A549 (cell line): ENCODE measurements at regions not wholly inside any gene's neighbourhood (a gene's known extent, or its start where the extent isn't known, plus 50 kb on each side); places are given as distances from the start of the nearest gene placed in this dataset.

Experiments used
- ATAC-seq, 2 experiments: fragments of 200-7000 bp in 1 of 2; fragments of >200 bp in 1 of 2; cut with Nextera tagmentation in 1 of 2; cut with Tn5 transposase in 1 of 2; 3 replicates each; pipeline versions ENCODE4 v1.8.0 to v1.9.1; 2018 to 2020; ENCODE audit warnings: mild to moderate bottlenecking in 1 of 2, moderate library complexity in 1 of 2
- CTCF ChIA-PET: fragments of 300-600 bp; sonication (Branson Sonifier 250); formaldehyde crosslinking; extraction: SDS; loops from one replicate; lab custom pipeline; 2021; ENCODE audit warnings: antibody characterized with exemption, inconsistent platforms; lab: Yijun Ruan, JAX
- POLR2A ChIA-PET: fragments of 350-600 bp; formaldehyde crosslinking; extraction: SDS; loops from one replicate; lab custom pipeline; 2021; ENCODE audit warnings: antibody characterized with exemption, inconsistent platforms; lab: Yijun Ruan, JAX
- DNase-seq, 2 experiments: peaks; one replicate each; pipeline versions ENCODE4 v3.0.0 to v3.0.0-alpha.2; 2011 to 2016; ENCODE audit warnings: low read depth in 1 of 2, low spot score in 1 of 2
- FAIRE-seq: peaks from 2 replicates; lab custom pipeline; 2011; peaks lifted over from hg19 to GRCh38; lab: Jason Lieb, UNC
- H3K27ac ChIP-seq, 2 experiments: fragments of >200 bp; sonication (Bioruptor Twin); formaldehyde crosslinking; 3 replicates each; pipeline ENCODE4 v1.5.1; 2016 to 2017
- H3K4me1 ChIP-seq: fragments of >200 bp; sonication (Bioruptor Twin); formaldehyde crosslinking; 3 replicates; pipeline ENCODE4 v1.6.1; 2016
- H3K4me2 ChIP-seq: fragments of >200 bp; sonication (Bioruptor Twin); formaldehyde crosslinking; 3 replicates; pipeline ENCODE4 v1.6.1; 2016
- H3K4me3 ChIP-seq: fragments of >200 bp; sonication (Bioruptor Twin); formaldehyde crosslinking; 3 replicates; pipeline ENCODE4 v1.5.1; 2016
- H3K9me3 ChIP-seq: fragments of >200 bp; sonication (Bioruptor Twin); formaldehyde crosslinking; 3 replicates; pipeline ENCODE4 v1.6.1; 2016
- BCL3 ChIP-seq: fragments of >200 bp; sonication (Bioruptor Twin); formaldehyde crosslinking; IDR thresholded peaks from 3 replicates; pipeline ENCODE4 v1.6.1; 2016
- CBX2 ChIP-seq: fragments of 200-600 bp; sonication (generic); IDR thresholded peaks from 2 replicates; pipeline ENCODE4 v1.6.1; 2016; ENCODE audit warnings: low read depth, mild to moderate bottlenecking, borderline replicate concordance
- CHD4 ChIP-seq: fragments of 200-600 bp; sonication (generic); IDR thresholded peaks from 2 replicates; pipeline ENCODE4 v1.6.1; 2016; ENCODE audit warnings: antibody characterized with exemption, mild to moderate bottlenecking, borderline replicate concordance
- E2F6 ChIP-seq: IDR thresholded peaks from 2 replicates; pipeline ENCODE4 v1.6.1; 2012; ENCODE audit warnings: low read depth, borderline replicate concordance
- EHMT2 ChIP-seq: fragments of 200-600 bp; sonication (generic); IDR thresholded peaks from 2 replicates; pipeline ENCODE4 v1.6.1; 2016; ENCODE audit warnings: antibody characterized with exemption, low read depth, mild to moderate bottlenecking, moderate library complexity
- ELK1 ChIP-seq: fragments of 150-350 bp; IDR thresholded peaks from 2 replicates; pipeline ENCODE4 v1.6.1; 2014; ENCODE audit warnings: low read depth, mild to moderate bottlenecking, low read length
- EP300 ChIP-seq, 2 experiments: fragments of >200 bp; sonication (Bioruptor Twin); formaldehyde crosslinking; IDR thresholded peaks; 2 replicates in 1 of 2; 3 replicates in 1 of 2; pipeline ENCODE4 v1.6.1; 2016 to 2017
- FOSB ChIP-seq: fragments of 250-450 bp; sonication (Bioruptor Pico); IDR thresholded peaks from 2 replicates; pipeline ENCODE4 v1.5.0; 2020; ENCODE audit warnings: mild to moderate bottlenecking, moderate library complexity
- FOXS1 ChIP-seq: fragments of 250-450 bp; sonication (Bioruptor Pico); IDR thresholded peaks from 2 replicates; pipeline ENCODE4 v1.5.0; 2020; ENCODE audit warnings: mild to moderate bottlenecking, moderate library complexity
- GATA3 ChIP-seq: IDR thresholded peaks from 2 replicates; pipeline ENCODE4 v1.6.1; 2012; ENCODE audit warnings: borderline replicate concordance
- HDAC2 ChIP-seq: fragments of 200-600 bp; sonication (generic); IDR thresholded peaks from 2 replicates; pipeline ENCODE4 v1.6.1; 2016
- HEYL ChIP-seq: fragments of 250-450 bp; sonication (Bioruptor Pico); IDR thresholded peaks from 2 replicates; pipeline ENCODE4 v1.8.0; 2021; ENCODE audit warnings: mild to moderate bottlenecking, moderate library complexity
- HOXB13 ChIP-seq: fragments of 250-450 bp; sonication (Bioruptor Pico); IDR thresholded peaks from 2 replicates; pipeline ENCODE4 v1.5.0; 2020; ENCODE audit warnings: low read depth, mild to moderate bottlenecking, moderate library complexity
- HOXB5 ChIP-seq: fragments of 250-450 bp; sonication (Bioruptor Pico); IDR thresholded peaks from 2 replicates; pipeline ENCODE4 v1.5.0; 2020; ENCODE audit warnings: mild to moderate bottlenecking, moderate library complexity
- KDM5A ChIP-seq: fragments of 200-600 bp; sonication (generic); IDR thresholded peaks from 2 replicates; pipeline ENCODE4 v1.6.1; 2016; ENCODE audit warnings: antibody characterized with exemption, mild to moderate bottlenecking
- MAFK ChIP-seq: fragments of 450-650 bp; IDR thresholded peaks from 2 replicates; pipeline ENCODE4 v1.6.1; 2014; ENCODE audit not compliant: partially characterized antibody
- NFE2L2 ChIP-seq: fragments of 150-350 bp; conservative IDR thresholded peaks from 2 replicates; pipeline ENCODE4 v1.6.1; 2014; ENCODE audit warnings: low read length
- NPAS2 ChIP-seq: fragments of 250-450 bp; sonication (Bioruptor Pico); IDR thresholded peaks from 2 replicates; pipeline ENCODE4 v1.8.0; 2022; ENCODE audit warnings: mild to moderate bottlenecking, moderate library complexity, borderline replicate concordance
- NR3C1 ChIP-seq: fragments of >200 bp; sonication (Bioruptor Twin); formaldehyde crosslinking; IDR thresholded peaks from 3 replicates; pipeline ENCODE4 v1.6.1; 2017
- PBX3 ChIP-seq: IDR thresholded peaks from 2 replicates; pipeline ENCODE4 v1.6.1; 2012
- PHF8 ChIP-seq: fragments of 200-600 bp; sonication (generic); IDR thresholded peaks from 2 replicates; pipeline ENCODE4 v1.6.1; 2016; ENCODE audit warnings: low read depth, mild to moderate bottlenecking, antibody characterized with exemption, moderate library complexity, borderline replicate concordance
- REST ChIP-seq: fragments of 200-600 bp; sonication (generic); IDR thresholded peaks from 2 replicates; pipeline ENCODE4 v1.6.1; 2016; ENCODE audit warnings: antibody characterized with exemption, mild to moderate bottlenecking, moderate library complexity
- RFX5 ChIP-seq: fragments of 450-650 bp; IDR thresholded peaks from 2 replicates; pipeline ENCODE4 v1.7.1; 2014; ENCODE audit warnings: antibody characterized with exemption, mild to moderate bottlenecking, moderate library complexity
- RNF2 ChIP-seq: fragments of 200-600 bp; sonication (generic); IDR thresholded peaks from 2 replicates; pipeline ENCODE4 v1.6.1; 2016; ENCODE audit warnings: low read depth, mild to moderate bottlenecking, antibody characterized with exemption, moderate library complexity, borderline replicate concordance
- SMC3 ChIP-seq: fragments of >200 bp; sonication (Bioruptor Twin); formaldehyde crosslinking; IDR thresholded peaks from 3 replicates; pipeline ENCODE4 v1.6.1; 2018; ENCODE audit warnings: inconsistent platforms
- ZC3H11A ChIP-seq: fragments of 450-650 bp; IDR thresholded peaks from 2 replicates; pipeline ENCODE4 v1.6.1; 2014; ENCODE audit warnings: antibody characterized with exemption, mild to moderate bottlenecking
- ZFP36 ChIP-seq: fragments of 450-650 bp; IDR thresholded peaks from 2 replicates; pipeline ENCODE4 v1.6.1; 2014; ENCODE audit warnings: borderline replicate concordance; ENCODE audit not compliant: partially characterized antibody
- ZNF302 ChIP-seq: fragments of 250-450 bp; sonication (Bioruptor Pico); IDR thresholded peaks from 2 replicates; pipeline ENCODE4 v1.9.0; 2021; ENCODE audit warnings: inconsistent platforms, mild to moderate bottlenecking, moderate library complexity
- ZSCAN20 ChIP-seq: fragments of 250-450 bp; sonication (Bioruptor Pico); IDR thresholded peaks from 2 replicates; pipeline ENCODE4 v1.8.0; 2022; ENCODE audit warnings: mild to moderate bottlenecking, moderate library complexity
- WGBS: methylation state at CpG from one replicate; pipeline ENCODE4 v1.1.6; 2017; ENCODE audit errors: missing lambda C conversion rate; 5-methylcytosine and 5-hydroxymethylcytosine counted together

GRCh38 chr17:14664511-14664910 lies 363.6 kb downstream of the HS3ST3B1 start:
- DNase-seq = no peak
- WGBS = 73% methylated on average over 4 of the region's 4 CpGs
- POLR2A ChIA-PET = no interaction called here
- Histone ChIP-seq H3K9me3 (no peaks in the 10 kb centered on the region), H3K4me2 (no peak overlapping the region), H3K27ac (no peak overlapping the region), H3K4me3 (no peak overlapping the region), H3K4me1 (peaks cover 12% of the 10 kb centered on the region; the same call in 2 of the 3 replicates)
- CTCF ChIA-PET = interaction anchor here (0.5 kb wide), 1 partner anchor 397 kb away, joined by 3 read pairs; no protein-coding TSS in a partner anchor
- FAIRE-seq = no peak
- no peak for TF ChIP-seq RNF2
- TF ChIP-seq EP300 (IDR thresholded peaks at IDR 0.05) = no peak
- TF ChIP-seq ELK1 = no peak
- no peak for TF ChIP-seq HOXB13 (CRISPR knock-in tag)
- no peak for TF ChIP-seq SMC3
- no peak for ATAC-seq

DNA sequence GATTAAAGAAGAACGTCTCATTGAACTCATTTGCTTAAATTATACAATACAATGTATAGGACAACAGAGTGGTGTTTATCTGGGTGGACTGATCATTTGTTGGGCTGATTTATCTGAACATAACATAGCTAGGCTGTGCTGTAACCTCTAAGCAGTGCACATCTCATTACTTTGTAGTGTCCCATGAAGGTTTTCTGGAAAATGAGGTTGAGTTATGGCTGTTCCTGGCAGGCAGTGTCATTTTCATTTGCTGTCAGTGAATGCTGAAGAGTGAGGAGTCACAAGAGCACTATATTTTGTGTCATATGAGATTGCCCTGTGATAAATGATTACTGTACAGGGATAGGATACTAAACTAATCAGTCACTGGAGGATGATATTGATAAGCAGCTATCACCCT lies 340.2 kb downstream of the HS3ST3B1 start:
- POLR2A ChIA-PET = no interaction called here
- H3K27ac ChIP-seq = no peak overlapping the region
- TF ChIP-seq CHD4 (no peak), BCL3 (no peak), FOSB (CRISPR knock-in tag) (no peak), HEYL (CRISPR knock-in tag) (no peak), ZC3H11A (no peak), REST (no peak), PHF8 (no peak), KDM5A (no peak), ZFP36 (no peak), EHMT2 (no peak), CBX2 (no peak), RNF2 (no peak)
- TF ChIP-seq, all 56 proteins: peak for 0
- no peak overlapping the region for H3K4me2 ChIP-seq
- ATAC-seq (no peak), DNase-seq (no peak), FAIRE-seq (no peak)
- no peaks in the 10 kb centered on the region for H3K4me1 ChIP-seq
- no peaks in the 10 kb centered on the region for H3K9me3 ChIP-seq
- CTCF ChIA-PET = no interaction called here
- no peak overlapping the region for H3K4me3 ChIP-seq
- WGBS = 13% methylated on average over 1 of the region's 1 CpG

- ChIA-PET CTCF (interaction anchor here (1.0 kb wide), 1 partner anchor 289 kb away, joined by 3 read pairs; no protein-coding TSS in a partner anchor), POLR2A (no interaction called here)
- H3K27ac ChIP-seq = no peak overlapping the region
- 50% methylated on average over 1 of the region's 1 CpG for WGBS
- no peaks in the 10 kb centered on the region for H3K4me1 ChIP-seq
- no peak overlapping the region for H3K4me2 ChIP-seq
- DNase-seq (no peak), FAIRE-seq (no peak), ATAC-seq (no peak)
- no peak overlapping the region for H3K4me3 ChIP-seq
- H3K9me3 ChIP-seq = no peaks in the 10 kb centered on the region
- no peak for TF ChIP-seq SMC3
- TF ChIP-seq ZFP36 = no peak
- no peak for TF ChIP-seq NR3C1
- no peak for TF ChIP-seq HDAC2
- TF ChIP-seq PBX3 = no peak
- TF ChIP-seq RFX5 = no peak
- no peak for TF ChIP-seq E2F6
- TF ChIP-seq MAFK = no peak
- no peak for TF ChIP-seq GATA3
- no peak for TF ChIP-seq HOXB5 (CRISPR knock-in tag)
- TF ChIP-seq ZSCAN20 (CRISPR knock-in tag) = no peak
- no peak for TF ChIP-seq NPAS2 (CRISPR knock-in tag)
- TF ChIP-seq FOXS1 (CRISPR knock-in tag) = no peak
- no peak for TF ChIP-seq ZNF302 (CRISPR knock-in tag)
- TF ChIP-seq NFE2L2 = no peak
These were observed 336.4 kb downstream of the HS3ST3B1 start for GRCh38 chr17:14637260-14637659.
